Left lung (tissue), 4 donors: ENCODE measurements at regions not wholly inside any gene's neighbourhood (a gene's known extent, or its start where the extent isn't known, plus 50 kb on each side); places are given as distances from the start of the nearest gene placed in this dataset.

Experiments
- ATAC-seq: fragments of 200-7000 bp; cut with Tn5 transposase; one replicate; pipeline ENCODE4 v1.9.1; 2020; ENCODE audit warnings: moderate library complexity
- DNase-seq, 4 donors: peaks; one replicate each; pipeline ENCODE4 v3.0.0-alpha.2; 2013 to 2020
- H3K27ac ChIP-seq, 2 donors: fragments of 200-600 bp; sonication (generic) in 1 of 2; one replicate each; pipeline versions ENCODE4 v1.5.0 to v1.8.0; 2020 to 2021
- H3K27me3 ChIP-seq, 2 donors: fragments of 200-600 bp; sonication (generic) in 1 of 2; one replicate each; pipeline versions ENCODE4 v1.5.0 to v1.8.0; 2020 to 2021
- H3K36me3 ChIP-seq, 2 donors: fragments of 200-600 bp; sonication (generic) in 1 of 2; one replicate each; pipeline versions ENCODE4 v1.5.0 to v1.8.0; 2020 to 2021
- H3K4me1 ChIP-seq, 2 donors: fragments of 200-600 bp; one replicate each; pipeline ENCODE4 v1.8.0; 2021
- H3K4me3 ChIP-seq, 2 donors: fragments of 200-600 bp; sonication (generic) in 1 of 2; one replicate each; pipeline versions ENCODE4 v1.5.0 to v1.8.0; 2020 to 2021; ENCODE audit warnings: mild to moderate bottlenecking in 1 of 2
- H3K9me3 ChIP-seq, 2 donors: fragments of 200-600 bp; sonication (generic) in 1 of 2; one replicate each; pipeline versions ENCODE4 v1.5.0 to v1.8.0; 2020 to 2021
- intact Hi-C, 2 donors: fragments of 100-400 bp; cut with DNase I; formaldehyde crosslinking; loops; one replicate each; pipeline versions ENCODE4 v1.11.2 to v1.14.2; 2022
- TF ChIP-seq, protein P1 (sequence below), 2 donors: fragments of 200-600 bp; sonication (generic) in 1 of 2; IDR thresholded peaks; one replicate each; pipeline versions ENCODE4 v1.5.0 to v1.8.0; 2021; ENCODE audit warnings: antibody characterized with exemption in 2 of 2
- donor health status: DM: no; HTN: yes; CAD: no.
- donor health status: DM: no; HTN: no; CAD: no.

DNA sequence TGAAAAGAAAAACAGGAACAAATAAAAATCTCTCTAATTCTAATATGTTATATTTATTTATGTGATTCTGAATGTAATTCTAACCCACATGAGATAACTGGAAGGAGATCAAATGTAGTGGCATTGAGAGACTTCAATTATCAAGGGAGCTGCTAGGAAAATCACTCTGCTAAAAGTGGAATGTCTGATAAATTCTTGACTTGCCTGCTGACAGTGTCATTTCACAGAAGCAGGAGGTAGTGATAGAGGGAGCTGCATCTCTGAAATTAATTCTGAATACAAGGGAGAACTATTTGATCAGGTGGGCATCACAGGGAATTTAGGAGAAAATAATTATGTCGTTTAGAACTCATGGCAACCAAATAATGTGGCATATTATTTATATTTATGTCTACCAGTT is 303.6 kb downstream of the BCAT1 start:
- TF ChIP-seq, protein P1, sequence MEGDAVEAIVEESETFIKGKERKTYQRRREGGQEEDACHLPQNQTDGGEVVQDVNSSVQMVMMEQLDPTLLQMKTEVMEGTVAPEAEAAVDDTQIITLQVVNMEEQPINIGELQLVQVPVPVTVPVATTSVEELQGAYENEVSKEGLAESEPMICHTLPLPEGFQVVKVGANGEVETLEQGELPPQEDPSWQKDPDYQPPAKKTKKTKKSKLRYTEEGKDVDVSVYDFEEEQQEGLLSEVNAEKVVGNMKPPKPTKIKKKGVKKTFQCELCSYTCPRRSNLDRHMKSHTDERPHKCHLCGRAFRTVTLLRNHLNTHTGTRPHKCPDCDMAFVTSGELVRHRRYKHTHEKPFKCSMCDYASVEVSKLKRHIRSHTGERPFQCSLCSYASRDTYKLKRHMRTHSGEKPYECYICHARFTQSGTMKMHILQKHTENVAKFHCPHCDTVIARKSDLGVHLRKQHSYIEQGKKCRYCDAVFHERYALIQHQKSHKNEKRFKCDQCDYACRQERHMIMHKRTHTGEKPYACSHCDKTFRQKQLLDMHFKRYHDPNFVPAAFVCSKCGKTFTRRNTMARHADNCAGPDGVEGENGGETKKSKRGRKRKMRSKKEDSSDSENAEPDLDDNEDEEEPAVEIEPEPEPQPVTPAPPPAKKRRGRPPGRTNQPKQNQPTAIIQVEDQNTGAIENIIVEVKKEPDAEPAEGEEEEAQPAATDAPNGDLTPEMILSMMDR (IDR thresholded peaks at IDR 0.05): no peak
- DNase-seq (no peak), ATAC-seq (no peak)
- Histone ChIP-seq H3K27ac (no peak overlapping the region), H3K4me1 (no peaks in the 10 kb centered on the region), H3K36me3 (no peaks in the 10 kb centered on the region), H3K9me3 (peaks cover 0 to 2% of the 10 kb centered on the region in 2 donors), H3K4me3 (no peak overlapping the region), H3K27me3 (no peaks in the 10 kb centered on the region)
- intact Hi-C loops: no loop called here

- DNase-seq: no peak
- Histone ChIP-seq H3K36me3 (no peaks in the 10 kb centered on the region), H3K27ac (no peak overlapping the region), H3K9me3 (peaks cover 0 to 2% of the 10 kb centered on the region in 2 donors), H3K4me1 (no peaks in the 10 kb centered on the region), H3K27me3 (no peaks in the 10 kb centered on the region), H3K4me3 (no peak overlapping the region)
- peak; percentile 77 for ATAC-seq
- intact Hi-C loops: no loop called here
- TF ChIP-seq, protein P1 (IDR thresholded peaks at IDR 0.05): no peak
Measured at GRCh38 chr12:24643120-24644119, 305.5 kb downstream of the BCAT1 start.

- ATAC-seq (no peak), DNase-seq (no peak)
- TF ChIP-seq, protein P1 (IDR thresholded peaks at IDR 0.05): no peak
- Histone ChIP-seq H3K4me3 (no peak overlapping the region), H3K27ac (no peak overlapping the region), H3K27me3 (no peaks in the 10 kb centered on the region), H3K4me1 (no peaks in the 10 kb centered on the region), H3K36me3 (no peaks in the 10 kb centered on the region), H3K9me3 (peaks cover 0 to 2% of the 10 kb centered on the region in 2 donors)
- intact Hi-C loops: no loop called here
Measured at GRCh38 chr12:24639641-24640040, 309.3 kb downstream of the BCAT1 start.

GRCh38 chr12:24632466-24632865 is 316.4 kb downstream of the BCAT1 start:
- no peak for ATAC-seq
- intact Hi-C loops: no loop called here

More at GRCh38 chr12:24632466-24632865, 316.4 kb downstream of the BCAT1 start:
- no peaks in the 10 kb centered on the region for H3K27me3 ChIP-seq
- DNase-seq: no peak
- H3K4me1 ChIP-seq: no peaks in the 10 kb centered on the region
- TF ChIP-seq, protein P1 (IDR thresholded peaks at IDR 0.05): no peak
- no peak overlapping the region for H3K27ac ChIP-seq
- H3K36me3 ChIP-seq: no peaks in the 10 kb centered on the region
- H3K9me3 ChIP-seq: no peaks in the 10 kb centered on the region
- no peak overlapping the region for H3K4me3 ChIP-seq
